ENCODE measurements at regions not wholly inside any gene's neighbourhood (a gene's known extent, or its start where the extent isn't known, plus 50 kb on each side); places are given as distances from the start of the nearest gene placed in this dataset.

- Mint-ChIP-seq H3K27ac (no peak overlapping the region), H3K4me1 (ENCODE audit: low read depth) (no peaks in the 10 kb centered on the region), H3K27me3 (peaks cover 8% of the 10 kb centered on the region), H3K36me3 (ENCODE audit: insufficient read depth) (no peaks in the 10 kb centered on the region), H3K9me3 (ENCODE audit: low read depth) (no peaks in the 10 kb centered on the region), H3K4me3 (ENCODE audit: low read depth) (no peak overlapping the region)
- no peak for TF ChIP-seq CTCF (IDR thresholded peaks at IDR 0.05; ENCODE audit: unreplicated experiment)
- DNase-seq (ENCODE audit: low spot score, unreplicated experiment) = no peak
These were observed 148.4 kb upstream of the ZC3H11B start for GRCh38 chr1:219761208-219761860.

- no peak for TF ChIP-seq CTCF (IDR thresholded peaks at IDR 0.05; ENCODE audit: unreplicated experiment)
- no peak for DNase-seq (ENCODE audit: low spot score, unreplicated experiment)
- Mint-ChIP-seq H3K4me1 (ENCODE audit: low read depth) (no peaks in the 10 kb centered on the region), H3K9me3 (ENCODE audit: low read depth) (no peaks in the 10 kb centered on the region), H3K27ac (no peak overlapping the region), H3K4me3 (ENCODE audit: low read depth) (no peak overlapping the region), H3K27me3 (peaks cover 8% of the 10 kb centered on the region), H3K36me3 (ENCODE audit: insufficient read depth) (no peaks in the 10 kb centered on the region)
These were observed 146.2 kb upstream of the ZC3H11B start for GRCh38 chr1:219759095-219759494.

GRCh38 chr1:219757890-219758289 is 145.0 kb upstream of the ZC3H11B start:
- no peak for TF ChIP-seq CTCF (IDR thresholded peaks at IDR 0.05; ENCODE audit: unreplicated experiment)
- Mint-ChIP-seq H3K4me1 (ENCODE audit: low read depth) (no peaks in the 10 kb centered on the region), H3K27me3 (peaks cover 8% of the 10 kb centered on the region), H3K4me3 (ENCODE audit: low read depth) (no peak overlapping the region), H3K9me3 (ENCODE audit: low read depth) (no peaks in the 10 kb centered on the region), H3K27ac (no peak overlapping the region), H3K36me3 (ENCODE audit: insufficient read depth) (no peaks in the 10 kb centered on the region)
- no peak for DNase-seq (ENCODE audit: low spot score, unreplicated experiment)

GRCh38 chr1:219755234-219755633 is 142.3 kb upstream of the ZC3H11B start:
- Mint-ChIP-seq H3K9me3 (ENCODE audit: low read depth) (no peaks in the 10 kb centered on the region), H3K27ac (no peak overlapping the region), H3K27me3 (peaks cover 5% of the 10 kb centered on the region), H3K4me3 (ENCODE audit: low read depth) (no peak overlapping the region), H3K36me3 (ENCODE audit: insufficient read depth) (no peaks in the 10 kb centered on the region), H3K4me1 (ENCODE audit: low read depth) (no peaks in the 10 kb centered on the region)
- no peak for TF ChIP-seq CTCF (IDR thresholded peaks at IDR 0.05; ENCODE audit: unreplicated experiment)
- no peak for DNase-seq (ENCODE audit: low spot score, unreplicated experiment)

GRCh38 chr1:219754767-219755166 is 141.9 kb upstream of the ZC3H11B start:
- Mint-ChIP-seq H3K27me3 (peaks cover 5% of the 10 kb centered on the region), H3K4me3 (ENCODE audit: low read depth) (no peak overlapping the region), H3K4me1 (ENCODE audit: low read depth) (no peaks in the 10 kb centered on the region), H3K9me3 (ENCODE audit: low read depth) (no peaks in the 10 kb centered on the region), H3K27ac (no peak overlapping the region), H3K36me3 (ENCODE audit: insufficient read depth) (no peaks in the 10 kb centered on the region)
- TF ChIP-seq CTCF (IDR thresholded peaks at IDR 0.05; ENCODE audit: unreplicated experiment) = no peak
- no peak for DNase-seq (ENCODE audit: low spot score, unreplicated experiment)
